HG03571 (cell line): ENCODE measurements at regions not wholly inside any gene's neighbourhood (a gene's known extent, or its start where the extent isn't known, plus 50 kb on each side); places are given as distances from the start of the nearest gene placed in this dataset.

Experiments used
- ATAC-seq: cut with Tn5 transposase; IDR thresholded peaks from one replicate; pipeline ENCODE4 v1.9.1; 2021; ENCODE audit not compliant: unreplicated experiment

- no peak for ATAC-seq
Observed at GRCh38 chr14:100399052-100399849, 76.1 kb downstream of the SLC25A47 start.

- ATAC-seq = no peak
Observed at GRCh38 chr14:100400115-100400514, 77.0 kb downstream of the SLC25A47 start.

- no peak for ATAC-seq
Observed at GRCh38 chr14:100401031-100401692, 78.0 kb downstream of the SLC25A47 start.

- no peak for ATAC-seq
Observed at GRCh38 chr14:100401792-100402191, 78.7 kb downstream of the SLC25A47 start.

GRCh38 chr14:100402631-100403030, 79.5 kb downstream of the SLC25A47 start:
- ATAC-seq = no peak

- ATAC-seq = no peak
Observed at GRCh38 chr14:100403105-100403504, 80.0 kb downstream of the SLC25A47 start.

GRCh38 chr14:100403802-100404365, 80.7 kb downstream of the SLC25A47 start:
- ATAC-seq = no peak

- no peak for ATAC-seq
Observed at GRCh38 chr14:100404419-100404818, 81.3 kb downstream of the SLC25A47 start.

GRCh38 chr14:100405760-100406455, 82.8 kb downstream of the SLC25A47 start:
- ATAC-seq = no peak

GRCh38 chr14:100406505-100407131, 83.5 kb downstream of the SLC25A47 start:
- no peak for ATAC-seq

GRCh38 chr14:100407376-100408102, 84.4 kb downstream of the SLC25A47 start:
- ATAC-seq = no peak

- ATAC-seq = no peak
Observed at GRCh38 chr14:100408350-100409002, 85.3 kb downstream of the SLC25A47 start.

- ATAC-seq = no peak
Observed at GRCh38 chr14:100409003-100409360, 85.8 kb downstream of the SLC25A47 start.

- ATAC-seq = no peak
Observed at GRCh38 chr14:100409651-100410050, 86.5 kb downstream of the SLC25A47 start.

GRCh38 chr14:100410056-100410565, 87.0 kb downstream of the SLC25A47 start:
- no peak for ATAC-seq

GRCh38 chr14:100413699-100414098, 90.6 kb downstream of the SLC25A47 start:
- ATAC-seq = no peak

- ATAC-seq = no peak
Observed at GRCh38 chr14:100415226-100415625, 92.1 kb downstream of the SLC25A47 start.

GRCh38 chr14:100416081-100416680, 93.0 kb downstream of the SLC25A47 start:
- no peak for ATAC-seq
